ENCODE measurements at regions not wholly inside any gene's neighbourhood (a gene's known extent, or its start where the extent isn't known, plus 50 kb on each side); places are given as distances from the start of the nearest gene placed in this dataset.

GRCh38 chr18:78889250-78889649, 90.4 kb upstream of the SALL3 start:
- DNase-seq, result no peak

DNA sequence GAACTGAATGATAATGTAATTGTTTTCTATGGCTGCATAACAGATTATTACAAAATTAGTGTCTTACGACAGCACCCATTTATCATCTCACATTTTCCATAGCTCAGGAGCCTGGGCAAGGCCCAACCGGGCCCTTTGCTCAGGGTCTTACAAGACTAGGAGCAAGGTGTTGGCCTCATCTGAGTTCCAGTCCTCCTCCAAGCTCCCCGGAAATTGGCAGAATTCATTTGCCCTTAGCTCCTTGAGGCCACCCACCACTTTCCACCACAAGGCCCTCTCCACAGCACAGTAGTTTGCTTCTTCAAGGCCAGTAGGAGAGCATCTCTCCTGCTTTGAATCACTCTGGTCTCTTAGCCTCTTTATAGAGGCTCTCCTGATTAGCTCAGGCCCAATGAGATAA, 89.2 kb upstream of the SALL3 start:
- DNase-seq, result no peak

DNA sequence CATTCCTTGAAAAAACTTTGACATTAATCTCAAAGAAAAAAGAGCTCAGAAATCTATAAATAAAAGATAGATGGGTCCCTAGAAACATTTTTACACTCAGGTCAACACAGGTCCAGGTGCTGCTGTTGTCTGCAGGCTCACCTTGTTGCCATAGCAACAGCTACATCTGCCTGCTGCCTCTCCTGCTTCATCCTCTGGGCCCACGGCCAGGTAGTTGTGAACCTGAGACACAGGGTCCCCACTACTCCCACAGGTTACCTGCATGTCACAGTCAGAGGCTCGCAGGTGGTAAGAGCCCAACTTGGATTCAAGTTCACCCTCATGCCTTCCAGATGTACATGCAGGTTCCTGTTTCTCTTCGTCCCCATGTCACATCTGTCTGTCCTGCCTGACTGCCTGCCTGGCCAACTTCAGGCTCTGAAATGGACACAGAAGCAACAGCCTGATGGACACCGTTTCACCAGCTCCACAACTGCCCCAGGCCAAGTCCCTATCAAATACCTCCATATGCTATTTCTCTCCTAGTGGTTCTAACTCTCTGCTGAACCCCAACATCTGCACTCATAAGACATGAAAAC, 88.3 kb upstream of the SALL3 start:
- no peak for DNase-seq

- DNase-seq, result no peak
These were observed 87.4 kb upstream of the SALL3 start for GRCh38 chr18:78892177-78892576.

GRCh38 chr18:78892721-78893120, 86.9 kb upstream of the SALL3 start:
- no peak for DNase-seq

DNA sequence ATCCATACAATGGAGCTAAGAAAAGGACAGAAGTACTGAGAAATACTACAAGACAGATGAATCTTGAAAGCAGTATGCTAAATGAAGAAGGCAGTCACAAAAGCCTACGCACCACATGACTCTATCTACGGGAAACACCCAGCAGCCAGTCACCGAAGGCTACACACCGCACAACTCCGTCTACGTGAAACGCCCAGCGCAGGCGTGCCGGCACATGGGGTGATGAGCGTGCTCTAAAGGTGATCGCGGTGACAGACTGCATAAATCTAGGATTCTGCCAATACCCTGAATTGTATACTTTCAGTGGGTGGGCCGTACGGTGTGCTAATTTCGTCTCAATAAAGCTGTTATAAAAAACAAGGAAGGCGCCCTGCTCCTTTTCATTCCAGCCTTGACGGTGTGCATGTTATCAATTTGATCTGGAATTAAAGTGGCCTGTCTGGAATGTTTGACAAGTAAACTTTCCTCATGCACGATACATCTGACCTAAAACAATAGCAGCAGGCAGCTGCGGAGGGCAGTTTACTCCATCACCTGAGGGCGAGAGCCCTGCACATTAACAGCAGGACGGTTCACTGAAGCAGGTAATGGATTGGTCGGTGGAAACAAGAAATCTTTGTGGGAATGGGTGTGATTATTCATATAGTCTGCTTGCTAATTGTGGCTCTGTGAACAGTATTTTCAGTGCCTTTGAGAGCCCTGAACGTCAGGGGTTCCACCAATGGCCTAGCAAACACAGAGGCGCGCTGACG, 86.2 kb upstream of the SALL3 start:
- DNase-seq, result no peak

DNA sequence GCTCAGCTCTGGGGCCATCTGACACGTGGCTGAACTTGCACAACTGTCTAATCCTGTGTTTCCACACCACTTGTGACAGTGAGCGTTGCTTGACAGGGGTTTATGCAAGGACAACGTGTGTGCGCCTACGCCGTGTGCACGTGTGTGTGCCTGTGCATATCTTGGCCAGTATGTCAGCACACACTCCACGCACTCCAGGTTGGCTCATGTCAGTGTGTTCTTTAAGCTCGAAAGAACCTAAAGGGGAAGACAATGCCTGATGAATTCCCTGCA, 85.6 kb upstream of the SALL3 start:
- no peak for DNase-seq

DNA sequence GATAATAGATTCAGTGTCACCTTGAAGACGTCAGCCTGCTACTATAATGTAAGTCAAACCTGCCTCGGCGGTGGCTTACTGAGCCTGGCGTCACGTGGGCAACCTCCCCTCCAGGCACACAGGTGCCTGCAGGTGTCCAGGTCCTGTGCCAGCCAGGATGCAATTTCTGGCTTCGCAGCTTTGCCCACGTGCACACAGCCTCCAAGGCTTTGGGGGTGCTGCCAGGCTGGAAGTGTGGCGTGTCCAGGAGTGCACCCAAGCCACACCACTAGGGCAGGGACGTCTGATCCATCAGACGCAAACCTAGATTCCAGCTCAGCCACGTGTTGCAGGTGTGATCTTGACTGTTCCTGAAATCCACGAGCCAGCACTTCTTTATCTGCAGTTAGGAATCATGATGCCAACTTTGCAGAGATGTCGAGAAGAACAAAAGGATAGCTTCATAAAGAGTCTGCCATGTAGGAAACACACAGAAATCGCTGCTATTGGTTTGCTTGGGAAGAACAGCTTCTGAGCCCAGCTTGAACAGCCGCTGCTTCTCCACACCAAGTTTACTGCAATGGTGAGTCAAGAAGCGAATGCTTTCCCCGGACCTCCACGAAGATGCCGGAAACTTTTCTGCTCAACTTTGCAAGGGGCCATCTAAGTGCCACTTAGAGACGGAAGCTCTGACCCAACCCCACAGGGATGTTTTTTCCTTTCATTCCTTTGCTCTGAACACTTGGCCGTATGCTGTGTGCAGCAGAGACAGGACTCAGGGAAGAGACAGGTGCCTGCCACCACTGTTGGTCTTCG, 84.2 kb upstream of the SALL3 start:
- DNase-seq, result no peak

- DNase-seq, result no peak
These were observed 83.3 kb upstream of the SALL3 start for GRCh38 chr18:78896111-78896905.

DNA sequence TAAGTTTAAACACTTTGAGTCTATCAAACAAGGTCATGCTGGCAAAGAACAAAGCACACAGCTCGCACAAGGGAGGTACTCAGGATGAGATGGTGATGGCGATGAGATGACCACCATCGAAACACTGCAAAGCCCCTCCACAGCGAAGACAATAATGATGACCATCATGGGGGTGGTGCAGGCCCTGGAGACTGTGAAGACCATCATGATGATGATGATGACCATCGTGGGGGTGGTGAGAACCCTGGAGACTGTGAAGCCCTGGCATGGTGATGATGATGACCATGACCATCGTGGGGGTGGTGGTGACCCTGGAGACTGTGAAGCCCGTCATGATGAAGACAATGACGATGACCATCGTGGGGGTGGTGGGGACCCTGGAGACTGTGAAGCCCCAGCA, 81.6 kb upstream of the SALL3 start:
- no peak for DNase-seq

- DNase-seq, result no peak
These were observed 81.0 kb upstream of the SALL3 start for GRCh38 chr18:78898635-78899034.

- DNase-seq, result no peak
These were observed 80.4 kb upstream of the SALL3 start for GRCh38 chr18:78899241-78899640.

DNA sequence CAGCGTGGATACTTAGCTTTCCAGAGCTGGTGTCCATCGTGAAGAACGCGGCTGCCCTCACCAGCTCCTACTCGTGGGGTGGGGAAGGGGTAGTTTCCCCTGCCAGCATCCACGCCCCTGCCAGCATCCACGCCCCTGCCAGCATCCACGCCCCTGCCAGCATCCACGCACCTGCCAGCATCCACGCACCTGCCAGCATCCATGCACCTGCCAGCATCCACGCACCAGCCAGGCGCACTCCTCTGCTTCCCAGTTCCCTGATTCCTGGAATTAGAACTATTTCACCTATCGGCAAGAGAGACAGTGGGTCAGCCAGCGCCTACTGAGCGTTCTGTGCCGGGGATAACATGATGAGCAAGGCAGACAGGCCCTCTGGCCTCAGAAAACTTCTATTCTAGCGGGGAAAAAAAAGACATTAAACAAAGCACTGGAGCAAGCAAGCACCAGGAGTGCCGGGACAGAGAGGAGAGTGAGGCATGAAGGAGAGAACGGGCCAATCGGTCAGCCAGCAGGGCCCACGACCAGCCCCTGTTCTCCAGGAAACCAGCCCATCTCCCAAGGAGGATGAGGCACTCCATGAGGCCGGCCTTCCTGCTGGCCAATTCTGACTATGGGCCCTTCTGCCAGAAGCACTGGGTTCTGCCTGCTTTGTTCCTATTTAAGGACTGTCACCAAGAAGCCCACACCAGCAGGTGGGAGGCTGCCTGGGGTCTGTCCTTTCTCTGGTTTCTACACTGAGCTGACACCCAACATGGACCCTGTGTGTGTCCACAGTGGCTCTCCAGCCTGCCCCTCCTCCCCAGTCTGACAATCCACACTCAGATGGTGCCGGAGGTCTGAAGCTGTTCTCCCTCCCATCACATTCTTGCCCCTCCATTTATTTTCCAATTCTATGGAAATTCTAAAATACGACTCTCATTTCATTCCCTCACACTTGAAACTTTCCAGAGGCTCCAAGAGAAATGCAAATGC, 78.4 kb upstream of the SALL3 start:
- no peak for DNase-seq

- no peak for DNase-seq
These were observed 77.5 kb upstream of the SALL3 start for GRCh38 chr18:78901923-78902794.

GRCh38 chr18:78902795-78903435, 76.7 kb upstream of the SALL3 start:
- no peak for DNase-seq

GRCh38 chr18:78903436-78904178, 76.0 kb upstream of the SALL3 start:
- DNase-seq, result no peak

DNA sequence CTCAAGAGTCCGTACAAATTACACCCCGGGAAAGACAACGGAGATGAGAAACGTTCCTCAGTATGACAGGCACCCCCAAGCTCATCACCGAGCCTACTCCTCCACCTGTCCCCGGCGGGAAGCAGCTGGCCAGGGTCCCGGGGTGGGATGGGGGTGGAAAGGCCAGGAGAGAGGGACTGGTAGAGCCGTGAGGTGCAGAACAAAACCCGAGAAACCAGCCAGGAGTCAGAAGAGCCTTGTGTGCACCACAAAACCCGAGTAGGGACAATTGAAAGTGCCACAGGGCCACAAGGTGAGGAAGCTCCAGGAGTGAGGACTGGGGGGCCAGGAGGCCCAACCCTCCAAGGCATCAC, 75.5 kb upstream of the SALL3 start:
- no peak for DNase-seq

DNA sequence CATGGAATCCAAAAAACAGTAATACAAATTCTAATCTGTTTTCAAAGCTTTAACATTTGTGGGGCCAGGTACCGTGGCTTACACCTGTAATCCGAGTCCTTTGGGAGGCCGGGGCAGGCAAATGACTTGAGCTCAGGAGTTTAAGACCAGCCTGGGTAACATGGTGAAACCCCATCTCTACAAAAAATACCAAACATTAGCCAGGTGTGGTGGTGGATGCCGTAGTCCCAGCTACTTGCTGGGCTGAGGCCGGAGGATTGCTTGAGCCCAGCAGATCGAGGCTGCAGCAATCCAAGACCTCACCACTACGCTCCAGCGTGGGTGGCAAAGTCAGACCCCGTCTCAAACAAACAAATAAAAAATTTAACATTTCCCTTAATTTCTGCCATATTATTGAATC, 74.3 kb upstream of the SALL3 start:
- no peak for DNase-seq

- no peak for DNase-seq
These were observed 73.6 kb upstream of the SALL3 start for GRCh38 chr18:78906066-78906465.

Data from CD4-positive, alpha-beta T cell treated with Interleukin-15 for 1 hour (primary cell).